B cell (primary cell): ENCODE measurements at regions not wholly inside any gene's neighbourhood (a gene's known extent, or its start where the extent isn't known, plus 50 kb on each side); places are given as distances from the start of the nearest gene placed in this dataset.

Experiments
- EZH2 ChIP-seq: IDR thresholded peaks from 2 replicates; pipeline ENCODE4 v1.6.1; 2012; ENCODE audit warnings: borderline replicate concordance, low read depth, mild to moderate bottlenecking, moderate library complexity, low read length; ENCODE audit not compliant: insufficient read depth, poor library complexity, severe bottlenecking
- TF ChIP-seq, protein P1 (sequence below): fragments of 200-600 bp; IDR thresholded peaks from one replicate; pipeline ENCODE4 v1.8.0; 2022; ENCODE audit warnings: antibody characterized with exemption, mild to moderate bottlenecking

- TF ChIP-seq, protein P1, sequence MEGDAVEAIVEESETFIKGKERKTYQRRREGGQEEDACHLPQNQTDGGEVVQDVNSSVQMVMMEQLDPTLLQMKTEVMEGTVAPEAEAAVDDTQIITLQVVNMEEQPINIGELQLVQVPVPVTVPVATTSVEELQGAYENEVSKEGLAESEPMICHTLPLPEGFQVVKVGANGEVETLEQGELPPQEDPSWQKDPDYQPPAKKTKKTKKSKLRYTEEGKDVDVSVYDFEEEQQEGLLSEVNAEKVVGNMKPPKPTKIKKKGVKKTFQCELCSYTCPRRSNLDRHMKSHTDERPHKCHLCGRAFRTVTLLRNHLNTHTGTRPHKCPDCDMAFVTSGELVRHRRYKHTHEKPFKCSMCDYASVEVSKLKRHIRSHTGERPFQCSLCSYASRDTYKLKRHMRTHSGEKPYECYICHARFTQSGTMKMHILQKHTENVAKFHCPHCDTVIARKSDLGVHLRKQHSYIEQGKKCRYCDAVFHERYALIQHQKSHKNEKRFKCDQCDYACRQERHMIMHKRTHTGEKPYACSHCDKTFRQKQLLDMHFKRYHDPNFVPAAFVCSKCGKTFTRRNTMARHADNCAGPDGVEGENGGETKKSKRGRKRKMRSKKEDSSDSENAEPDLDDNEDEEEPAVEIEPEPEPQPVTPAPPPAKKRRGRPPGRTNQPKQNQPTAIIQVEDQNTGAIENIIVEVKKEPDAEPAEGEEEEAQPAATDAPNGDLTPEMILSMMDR: no peak
- TF ChIP-seq EZH2: no peak
Measured at GRCh38 chr15:87489902-87490665, 766.5 kb downstream of the NTRK3 start.
